Prostate gland (tissue), 2 donors: ENCODE measurements at regions not wholly inside any gene's neighbourhood (a gene's known extent, or its start where the extent isn't known, plus 50 kb on each side); places are given as distances from the start of the nearest gene placed in this dataset.

Experiments
- DNase-seq: peaks from one replicate; pipeline ENCODE4 v3.0.0-alpha.2; 2019; ENCODE audit warnings: low spot score
- H3K27ac ChIP-seq, 2 donors: fragments of 200-600 bp; sonication (generic); 2 replicates each; pipeline ENCODE4 v1.5.1; 2017 to 2019
- H3K27me3 ChIP-seq: fragments of 200-600 bp; sonication (generic); replicated peaks from 2 replicates; pipeline ENCODE4 v1.5.1; 2019; ENCODE audit not compliant: insufficient read depth
- H3K36me3 ChIP-seq, 2 donors: fragments of 200-600 bp; sonication (generic); 1 replicate in 1 of 2; 2 replicates in 1 of 2; pipeline versions ENCODE4 v1.5.1 to v1.8.1; 2017 to 2019
- H3K4me1 ChIP-seq: fragments of 200-600 bp; sonication (generic); replicated peaks from 2 replicates; pipeline ENCODE4 v1.5.1; 2019
- H3K4me3 ChIP-seq, 2 donors: fragments of 200-600 bp; sonication (generic); 2 replicates each; pipeline ENCODE4 v1.5.1; 2017 to 2019
- H3K9me3 ChIP-seq: fragments of 200-600 bp; sonication (generic); 2 replicates; pipeline ENCODE4 v1.5.1; 2017
- POLR2A ChIP-seq: fragments of 450-650 bp; IDR thresholded peaks from one replicate; pipeline ENCODE4 v1.6.1; 2016; ENCODE audit warnings: antibody characterized with exemption, mild to moderate bottlenecking
- POLR2AphosphoS5 ChIP-seq: sonication (generic); formaldehyde crosslinking; IDR thresholded peaks from one replicate; pipeline ENCODE4 v1.6.1; 2017; ENCODE audit warnings: antibody characterized with exemption
- WGBS: methylation state at CpG from one replicate; pipeline ENCODE4 v1.1.5; 2018; 5-methylcytosine and 5-hydroxymethylcytosine counted together
- intact Hi-C: fragments of 100-400 bp; cut with DNase I; formaldehyde crosslinking; loops from one replicate; pipeline ENCODE4 v1.14.2; 2022
- TF ChIP-seq, protein P1 (sequence below), 4 experiments: fragments of 200-600 bp in 2 of 4; fragments of 450-650 bp in 2 of 4; sonication (generic) in 2 of 4; IDR thresholded peaks; 1 replicate in 3 of 4; 2 replicates in 1 of 4; pipeline ENCODE4 v1.5.1; 2016 to 2019; ENCODE audit warnings: antibody characterized with exemption in 4 of 4, mild to moderate bottlenecking in 2 of 4, moderate library complexity in 2 of 4

DNA sequence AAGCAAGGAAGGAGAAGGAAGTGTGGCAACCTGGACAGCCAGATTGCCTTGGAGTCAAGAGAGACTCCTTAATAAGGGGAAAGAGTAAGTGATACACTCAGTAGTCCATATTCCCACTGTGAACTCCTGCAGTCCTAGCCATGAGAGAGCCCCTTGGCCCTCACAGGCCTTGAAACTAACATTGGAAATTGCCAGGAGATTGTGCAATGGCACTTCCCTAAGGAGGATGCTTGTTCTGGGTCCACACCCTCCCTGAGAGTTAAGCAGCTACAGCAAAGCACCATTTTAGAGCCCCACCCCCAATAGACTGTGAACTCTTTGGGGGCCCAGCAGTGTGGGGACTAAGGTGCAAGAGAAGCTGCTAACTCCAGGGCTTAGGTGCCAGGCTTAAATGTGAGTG lies 367.7 kb upstream of the CAMK1G start:
- no peak overlapping the region for H3K4me3 ChIP-seq
- H3K27ac ChIP-seq = no peak overlapping the region
- no peaks in the 10 kb centered on the region for H3K36me3 ChIP-seq
- H3K9me3 ChIP-seq = no peaks in the 10 kb centered on the region
- DNase-seq = no peak
- no peaks in the 10 kb centered on the region for H3K27me3 ChIP-seq
- no peaks in the 10 kb centered on the region for H3K4me1 ChIP-seq
- TF ChIP-seq, protein P1, sequence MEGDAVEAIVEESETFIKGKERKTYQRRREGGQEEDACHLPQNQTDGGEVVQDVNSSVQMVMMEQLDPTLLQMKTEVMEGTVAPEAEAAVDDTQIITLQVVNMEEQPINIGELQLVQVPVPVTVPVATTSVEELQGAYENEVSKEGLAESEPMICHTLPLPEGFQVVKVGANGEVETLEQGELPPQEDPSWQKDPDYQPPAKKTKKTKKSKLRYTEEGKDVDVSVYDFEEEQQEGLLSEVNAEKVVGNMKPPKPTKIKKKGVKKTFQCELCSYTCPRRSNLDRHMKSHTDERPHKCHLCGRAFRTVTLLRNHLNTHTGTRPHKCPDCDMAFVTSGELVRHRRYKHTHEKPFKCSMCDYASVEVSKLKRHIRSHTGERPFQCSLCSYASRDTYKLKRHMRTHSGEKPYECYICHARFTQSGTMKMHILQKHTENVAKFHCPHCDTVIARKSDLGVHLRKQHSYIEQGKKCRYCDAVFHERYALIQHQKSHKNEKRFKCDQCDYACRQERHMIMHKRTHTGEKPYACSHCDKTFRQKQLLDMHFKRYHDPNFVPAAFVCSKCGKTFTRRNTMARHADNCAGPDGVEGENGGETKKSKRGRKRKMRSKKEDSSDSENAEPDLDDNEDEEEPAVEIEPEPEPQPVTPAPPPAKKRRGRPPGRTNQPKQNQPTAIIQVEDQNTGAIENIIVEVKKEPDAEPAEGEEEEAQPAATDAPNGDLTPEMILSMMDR (IDR thresholded peaks at IDR 0.05) = no peak
- no peak for TF ChIP-seq POLR2AphosphoS5
- no peak for TF ChIP-seq POLR2A
- intact Hi-C loops = no loop called here

GRCh38 chr1:209218113-209218512 lies 365.4 kb upstream of the CAMK1G start:
- no peak for TF ChIP-seq POLR2A
- no peak for TF ChIP-seq POLR2AphosphoS5
- TF ChIP-seq, protein P1 (IDR thresholded peaks at IDR 0.05) = no peak
- DNase-seq = no peak
- no peaks in the 10 kb centered on the region for H3K27me3 ChIP-seq
- H3K36me3 ChIP-seq = no peaks in the 10 kb centered on the region
- intact Hi-C loops = no loop called here
- H3K4me3 ChIP-seq = no peak overlapping the region
- no peaks in the 10 kb centered on the region for H3K9me3 ChIP-seq
- no peak overlapping the region for H3K27ac ChIP-seq
- no peaks in the 10 kb centered on the region for H3K4me1 ChIP-seq

- H3K27me3 ChIP-seq = no peaks in the 10 kb centered on the region
- H3K27ac ChIP-seq = no peak overlapping the region
- no peaks in the 10 kb centered on the region for H3K4me1 ChIP-seq
- H3K9me3 ChIP-seq = no peaks in the 10 kb centered on the region
- H3K36me3 ChIP-seq = no peaks in the 10 kb centered on the region
- H3K4me3 ChIP-seq = no peak overlapping the region
- DNase-seq = no peak
- WGBS = 86% methylated on average over 3 of the region's 3 CpGs
- intact Hi-C loops = no loop called here
- TF ChIP-seq POLR2AphosphoS5 = no peak
- TF ChIP-seq POLR2A = no peak
- TF ChIP-seq, protein P1 (IDR thresholded peaks at IDR 0.05) = no peak
Measured at GRCh38 chr1:209218981-209219380, 364.5 kb upstream of the CAMK1G start.

- no peaks in the 10 kb centered on the region for H3K36me3 ChIP-seq
- H3K4me3 ChIP-seq = no peak overlapping the region
- H3K27me3 ChIP-seq = peaks cover 2% of the 10 kb centered on the region
- H3K27ac ChIP-seq = peak overlapping the region in 1 of 2 donors; percentile 15
- TF ChIP-seq POLR2A = no peak
- no peak for TF ChIP-seq POLR2AphosphoS5
- TF ChIP-seq, protein P1 (IDR thresholded peaks at IDR 0.05) = no peak
- H3K9me3 ChIP-seq = no peaks in the 10 kb centered on the region
- DNase-seq = no peak
- WGBS = 37% methylated on average over 16 of the region's 16 CpGs
- intact Hi-C loops = no loop called here
- no peaks in the 10 kb centered on the region for H3K4me1 ChIP-seq
Measured at GRCh38 chr1:209219791-209220524, 363.6 kb upstream of the CAMK1G start.

GRCh38 chr1:209222826-209223225 lies 360.7 kb upstream of the CAMK1G start:
- Histone ChIP-seq H3K4me3 (no peak overlapping the region), H3K27me3 (peaks cover 2% of the 10 kb centered on the region), H3K9me3 (no peaks in the 10 kb centered on the region), H3K27ac (no peak overlapping the region), H3K4me1 (no peaks in the 10 kb centered on the region), H3K36me3 (no peaks in the 10 kb centered on the region)
- DNase-seq = no peak
- 94% methylated on average over 5 of the region's 5 CpGs for WGBS
- intact Hi-C loops = no loop called here
- TF ChIP-seq POLR2A (no peak), POLR2AphosphoS5 (no peak)
- TF ChIP-seq, protein P1 (IDR thresholded peaks at IDR 0.05) = no peak
